ENCODE measurements at regions not wholly inside any gene's neighbourhood (a gene's known extent, or its start where the extent isn't known, plus 50 kb on each side); places are given as distances from the start of the nearest gene placed in this dataset.
A peak's percentile ranks its signal among the peaks of the same experiment; 100 is the strongest.
"Not testable (repeated sequence)": the region's sequence is repeated elsewhere in the genome, so short reads cannot be mapped to it uniquely, and the experiment has no call there.

DNA sequence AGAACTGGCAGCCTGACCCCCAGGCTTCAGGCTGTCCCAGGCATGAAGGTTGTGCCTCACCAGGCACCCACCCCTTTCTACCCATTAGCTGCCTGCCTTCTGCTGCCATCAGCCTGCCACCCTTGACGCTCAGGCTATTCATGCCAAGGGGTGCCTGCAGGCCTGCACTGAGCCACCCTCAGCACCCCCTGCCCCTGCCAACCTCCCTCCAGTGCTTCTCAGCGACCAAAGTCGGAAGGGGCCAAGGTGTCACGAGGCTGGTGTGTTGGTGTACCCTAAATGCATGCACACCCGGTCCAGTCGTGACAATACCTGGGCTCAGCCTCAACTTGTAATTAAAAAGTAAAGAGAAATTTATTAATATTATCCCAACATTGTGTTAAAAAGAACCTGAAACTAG lies 422.7 kb downstream of the ARL4A start:
- H3K4me1 ChIP-seq (ENCODE audit: control insufficient read depth in 4 of 4, insufficient read depth in 4 of 4, low read length in 3 of 4), result peaks cover 0 to 4% (median 0%) of the 10 kb centered on the region in 4 donors
- 96% methylated on average over 6 of the region's 6 CpGs for WGBS
- no peak overlapping the region for H3K9ac ChIP-seq (ENCODE audit: low read depth in 1 of 2, low read length in 2 of 2)
- no peak overlapping the region for H3K27ac ChIP-seq (ENCODE audit: low read depth in 1 of 2, low read length in 2 of 2)
- H3K27me3 ChIP-seq (ENCODE audit: control insufficient read depth in 4 of 4, insufficient read depth in 4 of 4, low read length in 3 of 4), result no peaks in the 10 kb centered on the region
- no peaks in the 10 kb centered on the region for H3K9me3 ChIP-seq (ENCODE audit: control insufficient read depth in 4 of 4, low read length in 3 of 4)
- no peak for TF ChIP-seq GABPA (IDR thresholded peaks at IDR 0.05 in 1 of 2, conservative IDR thresholded peaks at IDR 0.05 in 1 of 2)
- no peaks in the 10 kb centered on the region for H3K36me3 ChIP-seq (ENCODE audit: control insufficient read depth in 4 of 4, insufficient read depth in 3 of 4, low read depth in 1 of 4, low read length in 3 of 4)
- DNase-seq (ENCODE audit: low spot score), result no peak
- H3K4me3 ChIP-seq (ENCODE audit: low read depth in 1 of 3, low read length in 3 of 3), result no peak overlapping the region

DNA sequence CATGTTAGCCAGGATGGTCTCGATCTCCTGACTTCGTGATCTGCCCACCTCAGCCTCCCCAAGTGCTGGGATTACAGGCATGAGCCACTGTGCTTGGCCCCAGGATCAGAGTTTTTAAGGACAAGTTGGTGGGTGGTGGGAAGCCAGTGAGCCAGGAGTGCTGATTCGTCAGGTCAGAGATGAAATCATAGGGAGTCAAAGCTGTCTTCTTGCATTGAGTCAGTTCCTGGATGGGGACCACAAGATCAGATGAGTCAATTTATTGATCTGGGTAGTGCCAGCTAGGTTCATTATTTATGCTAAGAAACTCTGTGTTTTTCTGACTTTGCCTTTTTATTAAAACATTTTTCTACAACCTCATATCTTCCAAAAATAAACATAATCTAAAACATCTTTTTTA lies 423.8 kb downstream of the ARL4A start:
- H3K36me3 ChIP-seq (ENCODE audit: control insufficient read depth in 4 of 4, insufficient read depth in 3 of 4, low read depth in 1 of 4, low read length in 3 of 4), result no peaks in the 10 kb centered on the region
- H3K27me3 ChIP-seq (ENCODE audit: control insufficient read depth in 4 of 4, insufficient read depth in 4 of 4, low read length in 3 of 4), result no peaks in the 10 kb centered on the region
- TF ChIP-seq, protein P1, sequence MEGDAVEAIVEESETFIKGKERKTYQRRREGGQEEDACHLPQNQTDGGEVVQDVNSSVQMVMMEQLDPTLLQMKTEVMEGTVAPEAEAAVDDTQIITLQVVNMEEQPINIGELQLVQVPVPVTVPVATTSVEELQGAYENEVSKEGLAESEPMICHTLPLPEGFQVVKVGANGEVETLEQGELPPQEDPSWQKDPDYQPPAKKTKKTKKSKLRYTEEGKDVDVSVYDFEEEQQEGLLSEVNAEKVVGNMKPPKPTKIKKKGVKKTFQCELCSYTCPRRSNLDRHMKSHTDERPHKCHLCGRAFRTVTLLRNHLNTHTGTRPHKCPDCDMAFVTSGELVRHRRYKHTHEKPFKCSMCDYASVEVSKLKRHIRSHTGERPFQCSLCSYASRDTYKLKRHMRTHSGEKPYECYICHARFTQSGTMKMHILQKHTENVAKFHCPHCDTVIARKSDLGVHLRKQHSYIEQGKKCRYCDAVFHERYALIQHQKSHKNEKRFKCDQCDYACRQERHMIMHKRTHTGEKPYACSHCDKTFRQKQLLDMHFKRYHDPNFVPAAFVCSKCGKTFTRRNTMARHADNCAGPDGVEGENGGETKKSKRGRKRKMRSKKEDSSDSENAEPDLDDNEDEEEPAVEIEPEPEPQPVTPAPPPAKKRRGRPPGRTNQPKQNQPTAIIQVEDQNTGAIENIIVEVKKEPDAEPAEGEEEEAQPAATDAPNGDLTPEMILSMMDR (IDR thresholded peaks at IDR 0.05; ENCODE audit: low read depth, low read length, missing input control), result no peak
- TF ChIP-seq RXRA (IDR thresholded peaks at IDR 0.05) (no peak), EGR1 (IDR thresholded peaks at IDR 0.05; ENCODE audit: low read depth in 2 of 2) (no peak), NR2F2 (IDR thresholded peaks at IDR 0.05) (no peak), GABPA (IDR thresholded peaks at IDR 0.05 in 1 of 2, conservative IDR thresholded peaks at IDR 0.05 in 1 of 2) (no peak), HNF4A (conservative IDR thresholded peaks at IDR 0.05) (no peak), FOXA2 (IDR thresholded peaks at IDR 0.05) (no peak)
- TF ChIP-seq, protein P2, sequence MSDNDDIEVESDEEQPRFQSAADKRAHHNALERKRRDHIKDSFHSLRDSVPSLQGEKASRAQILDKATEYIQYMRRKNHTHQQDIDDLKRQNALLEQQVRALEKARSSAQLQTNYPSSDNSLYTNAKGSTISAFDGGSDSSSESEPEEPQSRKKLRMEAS (IDR thresholded peaks at IDR 0.05), result no peak
- peaks cover 0 to 4% (median 0%) of the 10 kb centered on the region in 4 donors for H3K4me1 ChIP-seq (ENCODE audit: control insufficient read depth in 4 of 4, insufficient read depth in 4 of 4, low read length in 3 of 4)
- H3K27ac ChIP-seq (ENCODE audit: low read depth in 1 of 2, low read length in 2 of 2), result no peak overlapping the region
- no peak overlapping the region for H3K4me3 ChIP-seq (ENCODE audit: low read depth in 1 of 3, low read length in 3 of 3)
- H3K9ac ChIP-seq (ENCODE audit: low read depth in 1 of 2, low read length in 2 of 2), result no peak overlapping the region
- H3K9me3 ChIP-seq (ENCODE audit: control insufficient read depth in 4 of 4, low read length in 3 of 4), result no peaks in the 10 kb centered on the region
- WGBS, result 62% methylated on average over 3 of the region's 3 CpGs
- DNase-seq (ENCODE audit: low spot score), result no peak

DNA sequence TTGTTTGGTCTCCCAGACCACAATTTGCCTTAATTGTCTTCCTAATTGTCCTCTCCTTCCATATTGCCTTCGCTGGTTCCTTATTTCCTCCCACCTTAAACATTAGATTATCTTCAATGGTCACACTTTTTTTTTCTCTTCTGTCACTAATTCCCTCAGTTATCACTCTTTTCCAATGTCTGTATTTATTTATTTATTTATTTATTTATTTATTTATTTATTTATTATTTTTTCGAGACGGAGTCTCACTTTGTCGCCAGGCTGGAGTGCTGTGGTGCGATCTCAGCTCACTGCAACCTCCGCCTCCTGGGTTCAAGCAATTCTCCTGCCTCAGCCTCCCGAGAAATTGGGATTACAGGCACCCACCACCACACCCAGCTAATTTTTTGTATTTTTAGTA lies 426.8 kb downstream of the ARL4A start:
- DNase-seq (ENCODE audit: low spot score); H3K9ac ChIP-seq (ENCODE audit: low read depth in 1 of 2, low read length in 2 of 2): not testable (repeated sequence)
- WGBS, result 96% methylated on average over 7 of the region's 7 CpGs

DNA sequence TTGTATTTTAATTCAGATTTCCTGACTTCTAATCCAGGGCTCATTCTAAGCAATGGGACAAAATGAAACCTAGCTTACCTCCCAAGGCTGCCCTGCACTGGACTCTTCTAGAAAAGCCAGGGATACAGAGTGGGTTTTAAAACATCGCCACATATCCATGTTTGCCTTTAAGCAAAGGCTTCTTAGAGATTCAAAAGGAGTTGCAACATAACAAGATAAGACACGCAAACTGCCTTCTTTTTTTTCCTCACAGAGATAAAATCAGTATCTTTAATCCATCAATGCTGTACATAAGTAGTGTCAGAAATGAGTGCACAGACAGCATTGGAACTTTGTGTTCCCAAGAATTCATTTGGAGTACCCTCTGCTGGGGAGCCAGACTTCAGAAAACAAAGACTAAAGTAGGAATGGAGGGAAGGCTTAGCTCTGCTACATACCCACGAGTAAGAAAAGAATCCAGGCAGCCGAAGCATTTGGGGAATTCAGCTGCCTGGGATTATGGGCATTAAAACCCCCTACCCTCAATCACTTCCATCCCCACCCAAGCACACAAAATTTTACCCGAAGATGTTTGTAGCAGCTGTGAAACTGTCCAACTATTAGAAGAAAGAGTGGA lies 427.8 kb downstream of the ARL4A start:
- DNase-seq (ENCODE audit: low spot score), result no peak
- Histone ChIP-seq H3K27ac (ENCODE audit: low read depth in 1 of 2, low read length in 2 of 2) (no peak overlapping the region), H3K27me3 (ENCODE audit: control insufficient read depth in 4 of 4, insufficient read depth in 4 of 4, low read length in 3 of 4) (no peaks in the 10 kb centered on the region), H3K36me3 (ENCODE audit: control insufficient read depth in 4 of 4, insufficient read depth in 3 of 4, low read depth in 1 of 4, low read length in 3 of 4) (no peaks in the 10 kb centered on the region), H3K4me3 (ENCODE audit: low read depth in 1 of 3, low read length in 3 of 3) (no peak overlapping the region), H3K9me3 (ENCODE audit: control insufficient read depth in 4 of 4, low read length in 3 of 4) (no peaks in the 10 kb centered on the region), H3K9ac (ENCODE audit: low read depth in 1 of 2, low read length in 2 of 2) (no peak overlapping the region), H3K4me1 (ENCODE audit: control insufficient read depth in 4 of 4, insufficient read depth in 4 of 4, low read length in 3 of 4) (no peaks in the 10 kb centered on the region)
- TF ChIP-seq RAD21 (IDR thresholded peaks at IDR 0.05) (peak; percentile 14 to 29), YY1 (IDR thresholded peaks at IDR 0.05) (no peak), FOXA2 (IDR thresholded peaks at IDR 0.05) (no peak), NR2F2 (IDR thresholded peaks at IDR 0.05) (no peak)
- TF ChIP-seq, protein P3, sequence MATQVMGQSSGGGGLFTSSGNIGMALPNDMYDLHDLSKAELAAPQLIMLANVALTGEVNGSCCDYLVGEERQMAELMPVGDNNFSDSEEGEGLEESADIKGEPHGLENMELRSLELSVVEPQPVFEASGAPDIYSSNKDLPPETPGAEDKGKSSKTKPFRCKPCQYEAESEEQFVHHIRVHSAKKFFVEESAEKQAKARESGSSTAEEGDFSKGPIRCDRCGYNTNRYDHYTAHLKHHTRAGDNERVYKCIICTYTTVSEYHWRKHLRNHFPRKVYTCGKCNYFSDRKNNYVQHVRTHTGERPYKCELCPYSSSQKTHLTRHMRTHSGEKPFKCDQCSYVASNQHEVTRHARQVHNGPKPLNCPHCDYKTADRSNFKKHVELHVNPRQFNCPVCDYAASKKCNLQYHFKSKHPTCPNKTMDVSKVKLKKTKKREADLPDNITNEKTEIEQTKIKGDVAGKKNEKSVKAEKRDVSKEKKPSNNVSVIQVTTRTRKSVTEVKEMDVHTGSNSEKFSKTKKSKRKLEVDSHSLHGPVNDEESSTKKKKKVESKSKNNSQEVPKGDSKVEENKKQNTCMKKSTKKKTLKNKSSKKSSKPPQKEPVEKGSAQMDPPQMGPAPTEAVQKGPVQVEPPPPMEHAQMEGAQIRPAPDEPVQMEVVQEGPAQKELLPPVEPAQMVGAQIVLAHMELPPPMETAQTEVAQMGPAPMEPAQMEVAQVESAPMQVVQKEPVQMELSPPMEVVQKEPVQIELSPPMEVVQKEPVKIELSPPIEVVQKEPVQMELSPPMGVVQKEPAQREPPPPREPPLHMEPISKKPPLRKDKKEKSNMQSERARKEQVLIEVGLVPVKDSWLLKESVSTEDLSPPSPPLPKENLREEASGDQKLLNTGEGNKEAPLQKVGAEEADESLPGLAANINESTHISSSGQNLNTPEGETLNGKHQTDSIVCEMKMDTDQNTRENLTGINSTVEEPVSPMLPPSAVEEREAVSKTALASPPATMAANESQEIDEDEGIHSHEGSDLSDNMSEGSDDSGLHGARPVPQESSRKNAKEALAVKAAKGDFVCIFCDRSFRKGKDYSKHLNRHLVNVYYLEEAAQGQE (IDR thresholded peaks at IDR 0.05), result no peak
- TF ChIP-seq, protein P1 (IDR thresholded peaks at IDR 0.05; ENCODE audit: low read depth, low read length, missing input control), result no peak
- 65% methylated on average over 5 of the region's 5 CpGs for WGBS

More for the DNA sequence above, 426.8 kb downstream of the ARL4A start:
- not testable (repeated sequence) for H3K4me3 ChIP-seq (ENCODE audit: low read depth in 1 of 3, low read length in 3 of 3); H3K27me3 ChIP-seq (ENCODE audit: control insufficient read depth in 4 of 4, insufficient read depth in 4 of 4, low read length in 3 of 4); H3K4me1 ChIP-seq (ENCODE audit: control insufficient read depth in 4 of 4, insufficient read depth in 4 of 4, low read length in 3 of 4); H3K36me3 ChIP-seq (ENCODE audit: control insufficient read depth in 4 of 4, insufficient read depth in 3 of 4, low read depth in 1 of 4, low read length in 3 of 4); H3K9me3 ChIP-seq (ENCODE audit: control insufficient read depth in 4 of 4, low read length in 3 of 4); H3K27ac ChIP-seq (ENCODE audit: low read depth in 1 of 2, low read length in 2 of 2)

All from liver (tissue), 8 donors.